B cell (primary cell): ENCODE measurements at regions not wholly inside any gene's neighbourhood (a gene's known extent, or its start where the extent isn't known, plus 50 kb on each side); places are given as distances from the start of the nearest gene placed in this dataset.

ENCODE experiments used
- ATAC-seq: fragments of 200-7000 bp; cut with Tn5 transposase; one replicate; pipeline ENCODE4 v1.10.0; 2021; ENCODE audit warnings: low read depth, mild to moderate bottlenecking, moderate number of reproducible peaks, moderate library complexity
- CTCF ChIA-PET: fragments of 350-600 bp; sonication (Branson Sonifier 250); formaldehyde crosslinking; loops from one replicate; lab custom pipeline; 2021; ENCODE audit warnings: antibody characterized with exemption, inconsistent platforms; lab: Charles Lee
- POLR2A ChIA-PET: fragments of 350-600 bp; sonication (Branson Sonifier 250); formaldehyde crosslinking; loops from one replicate; lab custom pipeline; 2021; ENCODE audit warnings: antibody characterized with exemption; lab: Charles Lee
- DNase-seq: peaks from one replicate; pipeline ENCODE4 v3.0.0; 2013
- H2AFZ ChIP-seq: 2 replicates; pipeline ENCODE4 v1.6.1; 2012; ENCODE audit warnings: mild to moderate bottlenecking, low read depth, low read length; ENCODE audit not compliant: insufficient read depth, poor library complexity, severe bottlenecking
- H3K27ac ChIP-seq, 2 donors: 1 replicate in 1 of 2; 2 replicates in 1 of 2; pipeline ENCODE4 v1.5.1; 2012 to 2013; ENCODE audit warnings: low read length in 2 of 2, mild to moderate bottlenecking in 2 of 2, moderate library complexity in 1 of 2
- H3K27me3 ChIP-seq, 4 experiments: fragments of 200-600 bp in 1 of 4; sonication (generic) in 1 of 4; replicated peaks in 1 of 4; 1 replicate in 2 of 4; 2 replicates in 2 of 4; pipeline versions ENCODE4 v1.6.1 to v1.7.0; 2013 to 2016; ENCODE audit warnings: low read length in 3 of 4, mild to moderate bottlenecking in 2 of 4, mixed read lengths in 1 of 4, moderate library complexity in 1 of 4; ENCODE audit not compliant: insufficient read depth in 4 of 4, control insufficient read depth in 3 of 4; ENCODE audit errors: control extremely low read depth in 1 of 4
- H3K36me3 ChIP-seq, 2 experiments: replicated peaks in 1 of 2; 1 replicate in 1 of 2; 2 replicates in 1 of 2; pipeline versions ENCODE4 v1.6.1 to v1.7.1; 2013; ENCODE audit warnings: low read length in 1 of 2; ENCODE audit not compliant: insufficient read depth in 2 of 2, control insufficient read depth in 1 of 2; ENCODE audit errors: control extremely low read depth in 1 of 2, extremely low read depth in 1 of 2
- H3K4me1 ChIP-seq, 2 donors: fragments of 200-600 bp in 1 of 2; sonication (generic) in 1 of 2; 1 replicate in 1 of 2; 2 replicates in 1 of 2; pipeline versions ENCODE4 v1.5.1 to v1.6.1; 2013 to 2017; ENCODE audit warnings: low read length in 2 of 2; ENCODE audit not compliant: control insufficient read depth in 2 of 2, insufficient read depth in 2 of 2
- H3K4me2 ChIP-seq: replicated peaks from 2 replicates; pipeline ENCODE3; 2012; ENCODE audit warnings: mild to moderate bottlenecking, low read depth, low read length; ENCODE audit not compliant: poor library complexity, severe bottlenecking
- H3K4me3 ChIP-seq, 5 experiments: fragments of 200-600 bp in 1 of 5; sonication (generic) in 1 of 5; 1 replicate in 3 of 5; 2 replicates in 2 of 5; pipeline versions ENCODE4 v1.5.1 to v1.7.0; 2011 to 2016; ENCODE audit warnings: low read length in 4 of 5, mild to moderate bottlenecking in 4 of 5, low read depth in 2 of 5, control low read depth in 1 of 5, moderate library complexity in 1 of 5; ENCODE audit not compliant: insufficient read depth in 1 of 5; ENCODE audit errors: control extremely low read depth in 1 of 5, extremely low read depth in 1 of 5
- H3K79me2 ChIP-seq: fragments of 200-600 bp; sonication (generic); one replicate; pipeline ENCODE4 v1.6.0; 2016; ENCODE audit warnings: low read length; ENCODE audit not compliant: control insufficient read depth, insufficient read depth
- H3K9ac ChIP-seq: fragments of 200-600 bp; sonication (generic); 2 replicates; pipeline ENCODE4 v1.6.1; 2017; ENCODE audit warnings: mild to moderate bottlenecking, low read length, moderate library complexity
- H3K9me3 ChIP-seq, 3 donors: one replicate each; pipeline versions ENCODE4 v1.6.1 to v1.7.1; 2013; ENCODE audit warnings: low read length in 2 of 3; ENCODE audit not compliant: control insufficient read depth in 2 of 3, insufficient read depth in 1 of 3; ENCODE audit errors: control extremely low read depth in 1 of 3
- H4K20me1 ChIP-seq: 2 replicates; pipeline ENCODE4 v1.6.0; 2012; ENCODE audit warnings: mild to moderate bottlenecking, low read length; ENCODE audit not compliant: insufficient read depth, control insufficient read depth, poor library complexity, severe bottlenecking
- H3K27ac Mint-ChIP-seq: one replicate; pipeline ENCODE4 v1.8.0; 2021; ENCODE audit warnings: mixed read lengths
- H3K27me3 Mint-ChIP-seq: one replicate; pipeline ENCODE4 v1.8.0; 2021; ENCODE audit warnings: mixed read lengths
- H3K4me1 Mint-ChIP-seq: one replicate; pipeline ENCODE4 v1.8.0; 2021; ENCODE audit warnings: mixed read lengths
- H3K4me3 Mint-ChIP-seq: one replicate; pipeline ENCODE4 v1.8.0; 2021; ENCODE audit warnings: mixed read lengths
- H3K9me3 Mint-ChIP-seq: one replicate; pipeline ENCODE4 v1.8.0; 2022; ENCODE audit warnings: mixed read lengths; ENCODE audit not compliant: insufficient read depth
- CTCF ChIP-seq: fragments of 200-600 bp; IDR thresholded peaks from one replicate; pipeline ENCODE4 v1.8.0; 2022; ENCODE audit warnings: antibody characterized with exemption, mild to moderate bottlenecking
- EZH2 ChIP-seq: IDR thresholded peaks from 2 replicates; pipeline ENCODE4 v1.6.1; 2012; ENCODE audit warnings: borderline replicate concordance, low read depth, mild to moderate bottlenecking, moderate library complexity, low read length; ENCODE audit not compliant: insufficient read depth, poor library complexity, severe bottlenecking
- WGBS: methylation state at CpG from one replicate; pipeline ENCODE4 v1.1.5; 2013; ENCODE audit warnings: missing lambda C conversion rate; ENCODE audit not compliant: insufficient coverage; 5-methylcytosine and 5-hydroxymethylcytosine counted together
- intact Hi-C: fragments of 100-400 bp; cut with micrococcal nuclease; formaldehyde crosslinking; loops from one replicate; pipeline ENCODE4 v1.10.0; 2022

GRCh38 chr3:24837601-24838000 lies 343.0 kb upstream of the THRB start:
- no peak overlapping the region for H3K4me2 ChIP-seq
- H3K36me3 ChIP-seq, result no peaks in the 10 kb centered on the region
- H3K27me3 ChIP-seq, result no peaks in the 10 kb centered on the region
- intact Hi-C loops, result no loop called here
- no peak overlapping the region for H2AFZ ChIP-seq
- peaks cover 9% of the 10 kb centered on the region for H3K27me3 Mint-ChIP-seq
- DNase-seq (no peak), ATAC-seq (no peak)
- CTCF ChIA-PET, result no interaction called here
- POLR2A ChIA-PET, result no interaction called here
- H3K9me3 ChIP-seq, result no peaks in the 10 kb centered on the region
- TF ChIP-seq EZH2, result no peak
- TF ChIP-seq CTCF, result no peak
- no peaks in the 10 kb centered on the region for H3K4me1 ChIP-seq
- no peaks in the 10 kb centered on the region for H3K79me2 ChIP-seq
- no peak overlapping the region for H3K4me3 Mint-ChIP-seq
- WGBS, result 67% methylated on average over 1 of the region's 3 CpGs
- no peaks in the 10 kb centered on the region for H3K4me1 Mint-ChIP-seq
- no peak overlapping the region for H3K9ac ChIP-seq
- H3K27ac ChIP-seq, result no peak overlapping the region
- H3K4me3 ChIP-seq, result no peak overlapping the region
- H3K27ac Mint-ChIP-seq, result no peak overlapping the region
- no peaks in the 10 kb centered on the region for H3K9me3 Mint-ChIP-seq
- no peaks in the 10 kb centered on the region for H4K20me1 ChIP-seq

- Mint-ChIP-seq H3K27ac (no peak overlapping the region), H3K27me3 (peaks cover 1% of the 10 kb centered on the region), H3K4me3 (no peak overlapping the region), H3K4me1 (no peaks in the 10 kb centered on the region), H3K9me3 (no peaks in the 10 kb centered on the region)
- H3K4me2 ChIP-seq, result no peak overlapping the region
- H3K79me2 ChIP-seq, result no peaks in the 10 kb centered on the region
- H3K4me1 ChIP-seq, result no peaks in the 10 kb centered on the region
- H4K20me1 ChIP-seq, result no peaks in the 10 kb centered on the region
- H3K27me3 ChIP-seq, result no peaks in the 10 kb centered on the region
- no peak overlapping the region for H2AFZ ChIP-seq
- no peaks in the 10 kb centered on the region for H3K9me3 ChIP-seq
- H3K36me3 ChIP-seq, result no peaks in the 10 kb centered on the region
- no peak for ATAC-seq
- no peak overlapping the region for H3K4me3 ChIP-seq
- POLR2A ChIA-PET, result no interaction called here
- CTCF ChIA-PET, result no interaction called here
- DNase-seq, result no peak
- no peak overlapping the region for H3K27ac ChIP-seq
- no peak overlapping the region for H3K9ac ChIP-seq
- intact Hi-C loops, result no loop called here
- TF ChIP-seq CTCF, result no peak
- no peak for TF ChIP-seq EZH2
These were observed 343.9 kb upstream of the THRB start for GRCh38 chr3:24838533-24838932.
